Glomerular visceral epithelial cell (primary cell): ENCODE measurements at regions not wholly inside any gene's neighbourhood (a gene's known extent, or its start where the extent isn't known, plus 50 kb on each side); places are given as distances from the start of the nearest gene placed in this dataset.
A peak's percentile ranks its signal among the peaks of the same experiment; 100 is the strongest.

ENCODE experiments used
- DNase-seq: peaks from one replicate; pipeline ENCODE4 v3.0.0-alpha.2; 2016; ENCODE audit errors: extremely low spot score

DNA sequence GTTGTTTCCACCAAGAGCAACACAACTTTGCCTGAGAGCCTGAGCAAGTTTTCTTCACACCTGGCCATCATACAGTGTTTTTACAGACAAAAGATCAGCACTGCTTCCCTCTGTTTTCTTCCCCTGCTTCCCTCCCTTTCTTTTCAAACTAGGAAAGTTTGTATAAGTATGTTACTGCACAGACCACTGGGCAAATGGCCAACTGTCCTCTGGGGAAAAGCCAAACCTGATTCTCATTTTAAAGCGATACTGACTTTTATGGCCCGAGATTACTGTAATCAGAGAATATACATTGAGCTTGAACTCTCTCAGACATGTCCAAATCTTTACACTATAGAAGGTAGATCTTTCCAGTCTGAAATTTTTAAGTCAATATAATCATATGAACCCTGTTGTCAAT lies 415.0 kb downstream of the NFIB start:
- no peak for DNase-seq

DNA sequence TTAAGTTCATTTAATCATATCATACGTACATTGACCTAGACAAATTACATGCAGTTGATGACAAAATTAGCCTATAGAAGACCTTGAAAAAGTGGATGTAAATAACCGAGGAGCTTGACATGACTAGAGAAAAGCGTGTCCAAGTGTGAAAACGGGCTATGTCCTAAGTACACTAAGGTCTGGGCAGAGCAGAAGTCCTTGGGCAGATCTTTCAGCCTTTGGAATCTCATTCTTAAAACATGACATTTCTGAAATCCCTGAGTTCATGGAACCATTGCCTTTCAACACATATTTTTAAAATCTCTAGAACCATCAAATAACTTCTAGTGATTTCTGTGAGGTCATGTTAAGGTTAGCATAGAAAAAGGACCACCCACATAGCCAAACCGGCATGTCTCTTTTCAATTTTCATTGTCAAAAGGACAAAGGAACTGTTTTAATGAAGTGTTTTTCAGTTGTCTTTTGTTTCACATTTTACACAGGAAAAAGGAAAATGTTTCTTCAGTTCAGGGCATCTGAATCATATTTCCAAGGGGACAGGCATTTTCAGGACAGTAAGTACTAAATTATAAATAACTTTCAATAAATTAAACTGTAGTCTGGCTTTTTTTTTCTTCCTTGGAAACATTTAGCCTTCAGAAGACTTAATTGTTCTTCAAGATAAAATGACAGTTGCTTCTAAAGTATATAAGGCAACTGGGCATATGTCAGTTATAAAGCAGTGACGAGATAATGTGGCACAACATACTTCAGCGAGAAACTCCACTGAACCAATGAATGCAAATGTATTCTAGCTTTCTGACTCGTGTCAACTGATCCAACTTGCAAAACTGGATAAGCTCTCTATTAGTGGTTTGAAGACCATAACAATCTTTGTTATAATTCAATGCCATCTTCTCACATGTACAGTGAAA lies 416.8 kb downstream of the NFIB start:
- DNase-seq, result no peak

DNA sequence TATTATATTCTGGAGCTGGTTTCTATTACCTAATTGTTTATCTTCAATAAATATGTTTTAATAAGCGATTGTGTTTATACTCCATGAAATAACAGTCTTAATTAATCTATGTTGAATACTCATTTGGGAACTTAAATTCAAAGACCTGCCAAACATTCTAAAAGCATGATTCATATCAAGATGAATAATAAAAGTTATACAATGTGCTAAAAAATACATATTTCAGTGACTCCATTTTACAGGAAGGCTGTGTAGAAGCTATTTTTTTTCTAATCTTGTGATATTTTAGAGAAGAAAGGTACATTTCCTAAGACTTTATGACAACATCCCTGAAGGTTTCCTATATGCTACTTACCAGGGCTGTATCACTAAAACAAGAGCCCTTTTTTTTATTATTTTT lies 417.9 kb downstream of the NFIB start:
- DNase-seq, result no peak

DNA sequence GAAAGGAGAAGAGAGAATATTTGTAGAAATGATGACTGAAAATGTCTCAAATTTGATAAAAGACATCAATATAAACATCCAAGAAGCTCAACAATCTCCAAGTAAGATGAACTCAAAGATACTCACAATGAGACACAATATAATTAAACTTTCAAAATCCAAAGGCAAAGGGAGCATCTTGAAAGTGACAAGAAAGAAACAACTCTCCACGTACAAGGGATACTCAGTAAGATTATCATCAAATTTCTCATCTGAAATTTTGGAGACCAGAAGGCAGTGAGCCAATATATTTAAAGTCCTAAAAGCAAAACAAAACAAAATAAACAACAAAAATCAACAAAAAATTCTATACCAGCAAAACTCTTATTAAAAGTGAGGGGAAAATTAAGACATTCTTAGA lies 428.7 kb downstream of the NFIB start:
- DNase-seq, result no peak

DNA sequence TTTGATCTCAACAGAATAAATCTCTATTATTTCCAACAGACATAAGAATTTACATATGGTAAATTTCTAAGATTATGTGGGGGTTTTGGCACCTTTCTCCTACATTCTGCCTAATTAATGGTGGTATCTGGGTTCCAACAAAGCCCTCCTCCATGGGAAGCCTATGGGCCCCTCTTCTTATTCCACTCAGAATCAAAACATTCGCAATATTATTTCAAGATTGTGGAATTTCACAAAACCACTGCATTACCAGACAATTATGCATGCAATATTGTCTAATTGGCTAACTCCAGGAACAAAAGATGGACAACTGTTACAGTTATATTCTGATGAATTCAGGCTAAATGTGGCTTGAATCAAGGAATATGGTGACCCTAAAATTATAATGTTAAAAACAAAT lies 434.0 kb downstream of the NFIB start:
- no peak for DNase-seq

DNA sequence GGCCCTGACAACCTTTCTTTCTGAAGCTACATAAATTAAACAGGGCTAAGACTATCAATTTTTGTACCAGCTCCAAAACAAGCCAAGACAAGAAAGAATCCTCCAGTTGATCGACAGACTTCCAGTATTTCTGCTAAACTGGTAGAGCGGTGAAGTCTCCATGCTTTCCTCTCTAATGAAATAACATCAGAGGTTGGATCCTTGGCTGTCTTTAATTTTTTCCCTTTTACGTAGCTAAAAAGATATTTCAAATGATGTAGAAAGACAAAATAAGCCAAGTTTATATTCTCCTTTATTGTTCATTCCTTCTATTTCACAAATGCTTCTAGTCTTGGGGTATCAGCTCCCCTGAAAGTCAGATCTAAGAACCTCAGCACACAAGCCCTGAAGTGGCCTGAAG lies 434.9 kb downstream of the NFIB start:
- no peak for DNase-seq

DNA sequence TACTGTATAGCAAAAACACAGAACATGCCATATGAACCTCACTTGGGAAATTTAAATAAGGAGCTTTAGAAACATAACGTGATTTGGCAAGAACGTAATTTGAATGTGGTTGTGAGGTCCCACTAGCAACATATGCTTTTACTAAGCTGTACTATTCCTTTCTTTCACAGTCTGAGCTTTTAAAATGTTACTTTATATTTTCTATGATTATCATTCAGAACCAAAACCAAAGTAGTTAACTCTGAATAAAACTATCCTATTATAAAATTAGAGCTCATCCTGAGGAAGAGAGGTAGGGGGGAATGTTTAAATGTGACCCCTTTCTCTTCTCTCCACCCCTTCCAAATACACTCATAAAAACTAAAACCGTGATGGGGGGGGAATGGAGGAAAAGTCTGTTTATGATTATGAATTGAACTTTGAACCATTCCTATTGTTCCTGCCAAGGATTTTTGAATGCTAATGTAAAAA lies 435.7 kb downstream of the NFIB start:
- DNase-seq, result no peak

DNA sequence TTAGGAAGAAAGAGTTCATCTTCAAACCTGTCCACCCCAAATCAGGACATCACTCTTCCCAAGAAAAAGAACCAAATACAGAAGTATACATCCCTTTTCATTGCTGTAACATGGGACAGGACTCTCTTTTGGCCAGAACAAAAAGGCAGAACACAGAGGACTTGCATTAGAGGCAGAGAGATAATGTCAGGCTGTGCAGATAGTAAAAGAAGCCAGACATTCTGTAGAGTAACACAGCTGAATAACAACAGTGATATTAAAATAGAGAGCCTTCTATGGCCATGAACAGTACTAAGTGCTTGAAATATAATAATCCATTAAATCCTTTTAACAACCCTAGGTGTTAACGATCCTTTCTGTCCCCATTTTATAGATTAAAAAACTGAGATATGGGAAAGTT lies 437.2 kb downstream of the NFIB start:
- DNase-seq, result no peak

DNA sequence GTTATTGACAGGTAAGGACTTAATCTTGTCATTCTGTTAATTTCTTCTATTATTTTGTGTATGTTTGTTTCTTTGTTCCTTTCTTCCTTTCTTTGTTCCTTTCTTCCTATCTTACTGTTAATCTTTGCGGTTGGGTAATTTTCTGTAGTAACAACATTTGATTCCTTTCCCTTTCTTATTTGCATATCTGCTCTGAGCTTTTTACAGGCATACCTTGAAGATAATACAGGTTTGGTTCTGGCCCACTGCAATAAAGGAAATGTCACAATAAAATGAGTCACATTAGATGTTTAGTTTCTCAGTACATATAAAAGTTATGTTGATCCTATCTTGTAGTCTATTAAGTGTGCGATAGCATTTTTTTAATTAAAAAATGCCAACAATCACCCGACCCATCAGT lies 440.7 kb downstream of the NFIB start:
- no peak for DNase-seq

DNA sequence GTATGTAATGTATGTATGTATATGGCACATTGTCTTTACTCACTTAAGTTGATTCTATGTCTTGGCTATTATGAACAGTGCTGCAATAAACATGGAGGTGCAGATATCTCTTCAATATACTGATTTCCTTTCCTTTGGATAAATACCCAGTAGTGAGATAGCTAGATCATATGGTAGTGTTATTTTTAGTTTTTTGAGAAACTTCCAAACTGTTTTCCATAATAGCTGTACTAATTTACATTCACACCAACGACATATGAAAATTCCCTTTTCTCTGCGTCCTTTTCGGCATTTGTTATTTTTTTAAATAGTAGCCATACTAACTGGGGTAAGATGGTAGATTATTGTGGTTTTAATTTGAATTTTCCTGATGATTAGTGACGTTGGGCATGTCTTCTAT lies 445.6 kb downstream of the NFIB start:
- no peak for DNase-seq

DNA sequence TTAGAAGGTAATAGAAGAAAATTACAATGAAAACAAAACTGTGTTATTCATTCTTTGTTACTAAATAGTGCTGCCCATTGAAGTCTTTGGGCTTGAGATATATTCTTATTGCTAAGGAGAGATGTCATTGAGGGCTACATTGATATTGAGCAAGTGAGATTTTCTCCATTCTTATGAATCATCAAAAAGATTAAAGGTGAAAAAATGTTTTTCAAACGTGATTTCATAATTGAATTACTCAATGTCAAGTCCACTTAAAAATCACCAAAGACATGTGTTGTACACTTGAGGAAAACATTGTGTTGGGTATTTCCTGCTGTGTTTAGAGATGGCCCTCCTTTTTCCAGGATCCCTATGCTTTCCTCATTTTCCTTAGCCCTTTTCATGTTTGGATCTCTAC lies 448.1 kb downstream of the NFIB start:
- no peak for DNase-seq

DNA sequence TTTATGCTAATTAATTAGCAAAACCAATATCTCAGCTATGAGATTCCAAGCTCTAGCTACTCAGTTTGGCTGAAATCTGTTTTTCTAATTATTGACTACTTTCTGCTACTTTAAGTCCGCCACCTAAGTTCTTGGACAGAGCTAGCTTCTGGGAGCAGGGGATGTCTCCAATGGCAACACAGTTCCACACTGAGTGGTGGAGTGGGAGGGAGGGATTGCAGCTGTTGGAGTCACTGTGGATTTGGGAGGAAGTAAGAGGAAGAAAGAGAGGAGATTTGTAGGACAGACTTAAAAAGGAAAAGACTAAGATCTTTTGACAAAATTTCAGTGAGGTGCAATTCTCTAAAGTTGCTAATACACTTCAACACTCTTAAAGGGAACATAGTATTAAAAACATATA lies 450.8 kb downstream of the NFIB start:
- no peak for DNase-seq

DNA sequence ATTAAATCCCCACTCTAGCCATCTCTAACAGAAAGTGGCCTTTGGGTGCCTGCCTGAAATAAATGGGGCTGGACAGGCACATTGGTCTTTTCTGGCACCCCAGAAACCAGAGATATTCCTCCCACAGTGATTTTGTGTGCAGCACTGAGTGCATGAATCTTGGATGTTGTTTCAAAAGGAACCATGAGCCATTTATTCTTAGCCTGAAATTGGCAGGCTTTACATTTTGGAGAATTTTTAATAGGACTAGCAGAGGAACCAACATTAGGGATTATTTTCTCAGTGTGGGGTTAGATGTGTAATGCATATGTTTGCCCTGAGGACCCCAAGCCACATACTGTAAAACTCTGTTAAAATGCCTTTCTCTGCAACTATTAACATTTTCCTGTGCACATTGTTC lies 451.3 kb downstream of the NFIB start:
- DNase-seq, result no peak

DNA sequence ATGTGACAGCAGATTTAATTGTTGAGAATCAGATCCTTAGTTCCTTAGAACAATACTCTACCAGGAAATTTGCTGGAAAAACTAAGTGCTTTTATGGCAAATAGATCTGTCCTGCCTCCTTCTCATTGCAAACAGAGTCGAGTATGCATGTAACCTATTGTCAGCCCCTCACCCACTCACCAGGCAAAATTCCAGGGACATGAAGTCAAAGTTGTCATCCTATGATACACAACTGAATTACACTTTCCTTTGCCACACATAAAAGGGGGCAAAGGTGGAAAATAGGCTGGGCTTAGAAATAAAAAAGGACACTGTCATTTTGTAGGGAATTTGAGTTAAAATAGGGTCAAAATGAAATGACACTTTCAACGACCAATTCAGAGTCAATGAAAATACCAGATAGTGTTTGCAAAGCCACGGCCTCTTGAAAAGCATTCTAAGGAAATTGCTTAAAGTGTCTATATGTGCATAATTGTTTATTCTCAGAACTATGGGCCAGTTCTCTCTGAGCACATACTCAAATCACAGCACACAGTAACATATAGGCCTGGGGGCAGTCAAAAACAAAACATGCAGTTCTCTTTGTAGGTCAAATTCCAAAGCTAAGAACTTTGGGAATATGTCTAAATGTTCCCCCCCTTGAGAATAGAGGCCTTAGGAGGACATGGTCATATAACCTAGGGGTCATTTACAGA lies 452.8 kb downstream of the NFIB start:
- DNase-seq, result no peak

DNA sequence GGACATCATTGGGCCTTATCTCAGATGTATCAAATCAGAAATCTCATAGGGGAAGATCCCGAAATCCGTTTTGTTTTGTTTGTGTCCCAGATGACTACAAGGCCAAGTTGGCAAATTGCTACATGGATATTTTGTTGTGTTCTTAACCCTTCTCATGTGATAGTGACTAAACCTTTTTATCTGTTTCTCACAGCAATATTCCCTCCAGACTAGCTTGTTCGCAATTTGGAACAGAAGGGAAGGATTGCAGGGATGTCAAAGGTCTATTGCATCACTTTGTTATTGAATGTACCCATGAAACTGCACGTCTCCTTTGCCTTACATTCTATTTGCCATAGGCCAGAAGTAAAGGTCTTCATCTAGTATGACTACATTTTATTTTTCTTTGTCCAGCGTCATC lies 453.9 kb downstream of the NFIB start:
- DNase-seq, result no peak

DNA sequence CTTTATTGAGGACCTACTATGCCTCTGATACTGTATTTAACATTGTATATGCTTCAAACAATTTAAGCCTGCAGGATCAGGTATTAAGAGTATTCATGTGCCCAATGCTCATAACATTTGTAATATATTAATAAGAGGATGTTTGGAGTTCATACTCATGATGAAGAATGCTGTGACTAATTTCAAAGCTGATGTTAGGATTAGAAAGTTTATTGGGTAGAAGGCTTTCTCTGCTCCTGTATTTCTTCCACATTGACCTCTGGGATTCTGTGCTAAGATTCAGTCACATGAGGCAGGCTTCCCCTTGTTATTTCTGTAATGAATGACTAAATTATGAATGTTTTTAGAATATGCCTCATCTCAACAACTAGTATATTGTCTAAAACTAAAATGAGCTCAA lies 456.4 kb downstream of the NFIB start:
- DNase-seq, result no peak

DNA sequence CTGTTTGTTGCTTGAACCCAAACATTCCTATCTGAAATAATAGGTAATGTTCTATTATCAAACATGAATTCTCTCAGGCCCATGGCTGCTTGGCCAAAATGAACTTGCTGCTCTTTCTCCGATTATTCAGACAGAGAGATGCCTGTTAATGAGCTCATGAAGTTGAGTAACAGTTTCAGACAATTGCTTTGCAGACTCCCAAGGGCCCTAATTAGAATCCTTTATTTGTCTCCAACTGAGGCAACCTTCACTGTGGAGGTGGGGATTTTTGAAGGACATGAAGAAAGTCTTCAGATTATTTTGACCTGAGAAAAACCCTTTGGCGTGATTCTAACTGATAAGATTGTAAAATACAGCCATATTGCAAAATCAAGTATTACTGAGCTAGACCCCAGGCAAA lies 466.7 kb downstream of the NFIB start:
- no peak for DNase-seq

DNA sequence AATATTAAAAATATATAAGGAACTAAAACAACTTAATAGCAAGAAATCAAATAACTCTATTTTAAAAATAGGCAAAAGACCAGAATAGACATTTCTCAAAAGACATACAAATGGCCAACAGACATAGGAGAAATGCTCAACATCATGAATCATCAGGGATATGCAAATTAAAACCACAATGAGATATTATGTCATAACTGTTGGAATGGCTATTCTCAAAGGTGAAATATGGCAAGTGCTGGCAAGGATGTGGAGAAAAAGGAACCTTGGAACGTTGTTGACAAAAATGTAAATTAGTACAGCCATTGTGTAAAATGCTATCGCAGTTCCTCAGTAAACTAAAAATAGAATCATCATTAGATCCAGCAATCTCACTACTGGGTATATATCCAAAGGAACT lies 468.5 kb downstream of the NFIB start:
- DNase-seq, result peak; percentile 8

DNA sequence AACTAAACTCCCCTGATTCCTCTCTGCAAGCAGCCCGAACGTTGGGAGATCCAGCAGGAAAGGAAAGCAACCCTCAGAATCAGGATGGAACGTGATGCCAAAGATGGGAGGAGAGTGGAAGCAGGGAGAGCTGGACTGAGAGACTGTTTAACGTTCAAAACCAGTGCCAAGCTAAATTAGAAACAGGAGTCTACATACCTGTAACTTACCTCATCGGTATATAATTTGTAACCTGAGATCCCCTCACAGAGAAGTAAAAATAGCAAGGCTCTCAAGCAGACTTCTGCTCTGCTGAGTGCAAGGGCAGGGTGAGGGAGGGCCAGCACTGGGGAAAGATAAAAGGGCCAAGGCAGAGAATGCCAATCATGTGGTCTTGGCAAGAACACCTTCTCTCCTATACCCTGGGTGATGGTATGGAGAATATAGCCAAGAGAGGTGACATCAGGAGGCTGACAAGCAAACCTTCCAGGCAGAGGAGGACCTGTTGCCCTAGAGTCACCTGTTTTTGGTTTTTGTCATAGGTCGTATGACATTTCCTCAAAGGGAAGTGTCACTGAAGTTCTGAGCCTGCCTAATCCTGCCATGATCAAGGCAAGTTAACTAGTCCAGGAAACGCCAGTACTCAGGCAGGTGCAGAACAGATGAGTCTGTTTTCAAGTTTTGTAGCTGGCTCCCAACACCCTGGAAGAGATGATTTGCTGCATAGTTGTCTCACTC lies 472.0 kb downstream of the NFIB start:
- no peak for DNase-seq

DNA sequence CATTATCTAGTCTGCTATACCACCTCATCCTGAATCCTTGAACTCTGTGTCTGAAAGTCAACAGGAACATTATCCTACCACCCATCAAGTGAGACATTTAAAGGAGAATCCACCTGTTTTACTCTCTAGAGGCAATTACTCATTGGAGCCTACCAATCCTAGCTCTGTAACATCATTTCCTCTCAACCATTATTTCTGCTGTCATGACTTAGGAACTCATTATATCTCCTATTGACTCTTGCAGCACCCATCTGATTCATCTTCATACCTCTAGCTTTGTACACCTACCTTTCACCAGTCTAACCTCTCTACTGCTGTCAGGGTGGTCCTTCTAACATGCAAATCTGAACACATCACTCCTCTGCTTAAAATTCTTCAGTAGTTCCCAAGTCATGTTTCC lies 481.5 kb downstream of the NFIB start:
- no peak for DNase-seq

DNA sequence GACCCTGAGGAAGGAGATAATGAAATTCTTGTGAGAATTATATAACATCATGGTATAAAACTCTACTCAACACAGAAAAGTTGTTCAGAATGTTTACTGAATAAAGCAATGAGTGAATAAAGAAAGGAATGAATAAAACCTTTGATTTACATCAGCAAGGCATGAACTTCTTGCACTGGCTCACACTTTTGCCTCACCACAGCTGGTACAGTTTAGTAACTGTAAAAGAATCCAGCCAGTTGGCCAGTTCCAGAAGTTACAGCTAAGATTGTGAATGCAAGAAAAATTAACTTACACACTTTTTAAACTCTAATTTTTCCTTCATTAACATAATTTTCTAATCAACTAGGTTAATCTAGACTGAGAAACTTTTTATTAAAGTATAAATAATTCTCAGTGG lies 490.9 kb downstream of the NFIB start:
- no peak for DNase-seq

DNA sequence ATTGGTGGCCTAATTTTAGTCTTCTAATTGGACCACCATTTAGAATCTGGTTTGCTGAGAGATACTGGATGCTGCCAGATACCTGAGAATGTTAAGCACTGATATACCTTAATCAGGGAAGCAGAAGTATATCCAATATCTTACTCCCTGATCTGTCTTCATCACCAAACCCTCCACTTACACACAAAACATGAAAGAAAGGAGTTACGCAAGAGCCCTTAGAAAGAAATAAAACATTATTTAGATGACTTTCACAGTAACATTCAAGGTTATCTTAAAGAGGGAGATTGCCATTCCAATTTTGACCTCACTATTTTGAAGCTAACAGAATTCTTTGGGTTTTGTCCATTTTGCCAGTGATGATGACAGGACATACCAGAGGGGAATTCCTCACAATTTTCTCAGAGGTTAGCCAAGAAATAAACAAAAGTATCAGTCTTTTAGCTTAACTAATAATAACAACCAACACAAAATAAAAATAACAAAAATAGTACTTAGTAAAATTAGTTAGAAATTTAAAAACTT lies 496.1 kb downstream of the NFIB start:
- no peak for DNase-seq
